Neural cell (in vitro differentiated cells): ENCODE measurements at regions not wholly inside any gene's neighbourhood (a gene's known extent, or its start where the extent isn't known, plus 50 kb on each side); places are given as distances from the start of the nearest gene placed in this dataset.

ENCODE experiments used
- H2AFZ ChIP-seq: fragments of 200-600, 300-800 bp; sonication (generic), shearing (Covaris generic); 2 replicates; pipeline ENCODE4 v1.6.0; 2014; ENCODE audit warnings: low read depth, mild to moderate bottlenecking, antibody characterized with exemption, low read length, moderate library complexity
- H3F3A ChIP-seq: fragments of 200-600 bp; shearing (Covaris generic); 2 replicates; pipeline ENCODE4 v1.6.1; 2016; ENCODE audit warnings: mild to moderate bottlenecking, moderate library complexity, mixed read lengths, antibody characterized with exemption, low read length; ENCODE audit not compliant: insufficient read depth, poor library complexity, severe bottlenecking
- H3K27ac ChIP-seq: fragments of 200-600, 300-800 bp; sonication (generic), shearing (Covaris generic); 2 replicates; pipeline ENCODE4 v1.5.1; 2014; ENCODE audit warnings: mild to moderate bottlenecking, low read length, moderate library complexity
- H3K27me3 ChIP-seq: fragments of 300-800, 200-600 bp; sonication (generic), shearing (Covaris generic); 2 replicates; pipeline ENCODE4 v1.6.0; 2014; ENCODE audit warnings: mild to moderate bottlenecking, low read depth, low read length, moderate library complexity; ENCODE audit not compliant: insufficient read depth
- H3K36me3 ChIP-seq: fragments of 300-800, 200-600 bp; sonication (generic), shearing (Covaris generic); 2 replicates; pipeline ENCODE4 v1.5.1; 2014; ENCODE audit warnings: mild to moderate bottlenecking, antibody characterized with exemption, low read length, moderate library complexity; ENCODE audit not compliant: insufficient read depth
- H3K4me2 ChIP-seq: fragments of 300-800, 200-600 bp; sonication (generic), shearing (Covaris generic); 2 replicates; pipeline ENCODE4 v1.6.0; 2014; ENCODE audit warnings: mild to moderate bottlenecking, low read length
- H3K4me3 ChIP-seq: fragments of 300-800, 200-600 bp; sonication (generic), shearing (Covaris generic); 2 replicates; pipeline ENCODE4 v1.5.1; 2014; ENCODE audit warnings: mild to moderate bottlenecking, low read length, moderate library complexity
- H3K79me2 ChIP-seq: fragments of 200-600 bp; shearing (Covaris generic); replicated peaks from 2 replicates; pipeline ENCODE4 v1.6.0; 2014; ENCODE audit warnings: mild to moderate bottlenecking, low read length, moderate library complexity; ENCODE audit not compliant: insufficient read depth
- H3K9ac ChIP-seq: fragments of 300-800, 200-600 bp; sonication (generic), shearing (Covaris generic); 2 replicates; pipeline ENCODE4 v1.6.1; 2016; ENCODE audit warnings: mild to moderate bottlenecking, low read length, mixed read lengths
- H3K9me2 ChIP-seq: fragments of 200-600 bp; shearing (Covaris generic); 2 replicates; pipeline ENCODE4 v1.6.1; 2016; ENCODE audit warnings: mild to moderate bottlenecking, low read length, mixed read lengths; ENCODE audit not compliant: insufficient read depth
- H3K9me3 ChIP-seq: fragments of 200-600, 300-800 bp; sonication (generic), shearing (Covaris generic); 2 replicates; pipeline ENCODE4 v1.6.1; 2016; ENCODE audit warnings: mild to moderate bottlenecking, mixed run types, low read length, moderate library complexity, mixed read lengths
- H4K20me1 ChIP-seq: fragments of 200-600 bp; shearing (Covaris generic); 2 replicates; pipeline ENCODE4 v1.6.1; 2016; ENCODE audit warnings: mild to moderate bottlenecking, mixed run types; ENCODE audit not compliant: insufficient read depth
- CTCF ChIP-seq: fragments of 450-650 bp; IDR thresholded peaks from 2 replicates; pipeline ENCODE4 v1.5.1; 2014; ENCODE audit warnings: antibody characterized with exemption, mild to moderate bottlenecking, moderate library complexity; ENCODE audit not compliant: poor library complexity, severe bottlenecking
- EP300 ChIP-seq: fragments of 450-650 bp; conservative IDR thresholded peaks from 2 replicates; pipeline ENCODE4 v1.6.1; 2014; ENCODE audit warnings: antibody characterized with exemption, mild to moderate bottlenecking, moderate library complexity; ENCODE audit not compliant: poor library complexity, severe bottlenecking
- EZH2 ChIP-seq: fragments of 200-600, 300-800 bp; shearing (Covaris generic), sonication (generic); IDR thresholded peaks from 2 replicates; pipeline ENCODE4 v1.6.1; 2014; ENCODE audit warnings: antibody characterized with exemption, low read length, borderline replicate concordance, mild to moderate bottlenecking; ENCODE audit not compliant: insufficient read depth, poor library complexity, severe bottlenecking
- MXI1 ChIP-seq: fragments of 450-650 bp; conservative IDR thresholded peaks from 2 replicates; pipeline ENCODE4 v1.6.1; 2014; ENCODE audit warnings: antibody characterized with exemption, mild to moderate bottlenecking; ENCODE audit not compliant: poor library complexity, severe bottlenecking
- POLR2AphosphoS5 ChIP-seq: IDR thresholded peaks from 2 replicates; pipeline ENCODE4 v1.6.1; 2012
- RAD21 ChIP-seq: fragments of 450-650 bp; conservative IDR thresholded peaks from 2 replicates; pipeline ENCODE4 v1.6.1; 2014; ENCODE audit warnings: antibody characterized with exemption, mild to moderate bottlenecking, moderate library complexity
- REST ChIP-seq: IDR thresholded peaks from 2 replicates; pipeline ENCODE4 v1.6.1; 2012; ENCODE audit warnings: borderline replicate concordance
- SMC3 ChIP-seq: fragments of 450-650 bp; conservative IDR thresholded peaks from 2 replicates; pipeline ENCODE4 v1.6.1; 2014; ENCODE audit warnings: antibody characterized with exemption, mild to moderate bottlenecking, moderate library complexity; ENCODE audit not compliant: poor library complexity
- TAF1 ChIP-seq: IDR thresholded peaks from 2 replicates; pipeline ENCODE4 v1.6.1; 2012; ENCODE audit warnings: low read depth

DNA sequence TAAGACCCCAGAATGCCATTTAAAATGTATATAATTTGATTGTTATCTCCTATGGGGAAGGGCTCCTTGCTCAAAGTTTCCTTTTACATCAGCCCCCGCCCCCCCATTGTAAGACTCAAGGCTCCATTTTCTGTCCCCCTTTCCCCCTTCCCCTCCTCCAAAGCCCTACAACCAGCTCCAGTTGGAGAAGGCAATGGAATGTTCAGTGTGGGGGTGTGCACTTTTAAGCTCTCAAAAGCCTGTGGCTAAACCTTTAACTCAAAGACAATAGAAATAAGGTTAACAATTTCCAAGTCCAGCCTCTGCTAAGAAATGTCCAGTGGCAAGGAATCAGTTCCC, 114.7 kb downstream of the NOG start:
- TF ChIP-seq POLR2AphosphoS5 (no peak), MXI1 (no peak), TAF1 (no peak), EP300 (no peak), REST (no peak), RAD21 (no peak), EZH2 (no peak)
- no peaks in the 10 kb centered on the region for H3K9me2 ChIP-seq
- no peaks in the 10 kb centered on the region for H3K27me3 ChIP-seq
- H3K79me2 ChIP-seq, result no peaks in the 10 kb centered on the region
- H4K20me1 ChIP-seq, result no peaks in the 10 kb centered on the region
- no peaks in the 10 kb centered on the region for H3K36me3 ChIP-seq
- no peak overlapping the region for H3K4me2 ChIP-seq
- H3K9me3 ChIP-seq, result no peaks in the 10 kb centered on the region
- no peak overlapping the region for H3K27ac ChIP-seq
- H3K4me3 ChIP-seq, result no peak overlapping the region
- no peaks in the 10 kb centered on the region for H3F3A ChIP-seq
- H3K9ac ChIP-seq, result no peak overlapping the region
- H2AFZ ChIP-seq, result no peak overlapping the region

GRCh38 chr17:56708670-56709410, 115.3 kb downstream of the NOG start:
- no peaks in the 10 kb centered on the region for H3F3A ChIP-seq
- H3K4me2 ChIP-seq, result no peak overlapping the region
- TF ChIP-seq SMC3 (no peak), TAF1 (no peak), CTCF (no peak)
- H2AFZ ChIP-seq, result no peak overlapping the region
- H3K9me2 ChIP-seq, result no peaks in the 10 kb centered on the region
- H3K9me3 ChIP-seq, result no peaks in the 10 kb centered on the region
- no peak overlapping the region for H3K27ac ChIP-seq
- no peaks in the 10 kb centered on the region for H3K36me3 ChIP-seq
- H3K79me2 ChIP-seq, result no peaks in the 10 kb centered on the region
- H3K9ac ChIP-seq, result no peak overlapping the region
- H3K27me3 ChIP-seq, result no peaks in the 10 kb centered on the region
- no peak overlapping the region for H3K4me3 ChIP-seq
- no peaks in the 10 kb centered on the region for H4K20me1 ChIP-seq

DNA sequence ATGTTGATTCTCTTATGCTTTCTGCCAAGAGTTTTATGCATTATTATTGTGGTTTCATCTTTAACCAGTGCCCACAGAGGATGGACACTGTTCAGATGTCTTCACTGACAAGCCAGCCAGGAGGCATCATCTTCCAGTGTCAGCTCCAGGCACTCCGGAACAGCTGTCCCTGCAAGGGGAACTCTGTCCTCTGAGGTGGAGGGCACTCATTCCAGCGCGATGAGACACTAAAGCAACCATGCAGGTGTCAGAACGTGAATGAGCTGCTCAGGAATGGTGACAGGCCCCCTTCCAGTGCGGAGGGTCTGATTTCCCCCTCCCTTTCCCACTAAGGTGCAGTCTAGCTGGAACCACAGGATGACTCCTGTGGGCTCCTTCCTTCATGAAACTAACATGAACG, 117.5 kb downstream of the NOG start:
- Histone ChIP-seq H3K9me3 (no peaks in the 10 kb centered on the region), H2AFZ (no peak overlapping the region), H3K9ac (no peak overlapping the region), H3K79me2 (no peaks in the 10 kb centered on the region), H3K27ac (no peak overlapping the region), H3F3A (no peaks in the 10 kb centered on the region), H3K36me3 (no peaks in the 10 kb centered on the region), H4K20me1 (no peaks in the 10 kb centered on the region), H3K4me3 (no peak overlapping the region), H3K4me2 (no peak overlapping the region), H3K9me2 (no peaks in the 10 kb centered on the region), H3K27me3 (no peaks in the 10 kb centered on the region)
- no peak for TF ChIP-seq CTCF
- no peak for TF ChIP-seq MXI1
- no peak for TF ChIP-seq POLR2AphosphoS5
- TF ChIP-seq EZH2, result no peak
- no peak for TF ChIP-seq TAF1
- no peak for TF ChIP-seq REST
- TF ChIP-seq RAD21, result no peak
- no peak for TF ChIP-seq EP300
- TF ChIP-seq SMC3, result no peak
